ENCODE measurements at regions not wholly inside any gene's neighbourhood (a gene's known extent, or its start where the extent isn't known, plus 50 kb on each side); places are given as distances from the start of the nearest gene placed in this dataset.

GRCh38 chr1:98047171-98047570 is 126.3 kb upstream of the DPYD start:
- Histone ChIP-seq H3K4me1 (ENCODE audit: control insufficient read depth, low read depth, low read length) (peaks cover 10% of the 10 kb centered on the region), H3K9ac (ENCODE audit: low read length) (no peak overlapping the region), H3K27ac (ENCODE audit: low read length) (no peak overlapping the region), H3K4me3 (ENCODE audit: low read length) (no peak overlapping the region), H3K9me3 (ENCODE audit: control insufficient read depth, low read depth, low read length) (no peaks in the 10 kb centered on the region), H3K27me3 (ENCODE audit: control insufficient read depth, insufficient read depth, low read length) (peaks cover 93% of the 10 kb centered on the region), H3K36me3 (ENCODE audit: control insufficient read depth, low read depth, low read length) (no peaks in the 10 kb centered on the region)

DNA sequence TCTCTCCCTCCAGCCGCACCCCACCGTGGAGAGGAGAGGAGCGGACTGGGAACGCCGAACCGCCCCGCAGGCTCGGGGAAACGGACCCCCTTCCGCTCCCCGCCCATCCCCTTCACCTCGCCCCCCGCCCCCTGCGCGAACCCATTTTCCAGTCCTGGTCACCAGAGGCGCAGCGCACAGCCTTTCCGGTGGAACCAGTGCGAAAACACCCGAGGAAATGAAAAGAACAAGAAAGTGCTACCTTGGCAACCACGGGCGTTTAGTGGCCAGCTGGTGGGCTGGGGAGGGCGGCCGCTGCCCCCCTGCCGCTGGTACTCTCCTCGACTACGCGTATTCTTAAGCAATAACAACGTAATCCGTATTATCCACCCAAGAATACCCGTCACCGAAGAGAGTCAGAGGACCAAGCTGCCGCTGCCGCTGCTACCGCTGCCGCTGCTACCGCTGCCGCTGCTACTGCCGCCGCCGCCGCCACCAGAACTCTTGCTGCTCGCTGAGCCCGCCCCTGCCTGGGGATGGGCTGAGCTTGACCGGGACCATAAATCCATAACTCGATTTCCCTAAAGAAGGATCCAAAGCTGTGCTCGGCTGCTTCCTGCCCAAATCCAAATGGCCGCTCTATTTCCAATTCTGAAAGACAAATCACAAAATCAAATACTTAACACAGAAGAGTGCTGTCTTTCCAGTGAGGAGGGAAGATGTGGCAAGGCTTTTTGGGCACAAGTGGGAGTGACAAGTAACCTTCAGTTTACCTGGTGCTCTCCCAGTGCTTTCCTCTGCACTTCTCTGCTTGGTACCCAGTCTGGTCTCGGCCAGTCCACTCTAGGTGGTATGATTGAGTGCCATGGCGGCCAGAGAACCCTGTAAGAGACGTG is 125.2 kb upstream of the DPYD start:
- H3K9me3 ChIP-seq (ENCODE audit: control insufficient read depth, low read depth, low read length), result no peaks in the 10 kb centered on the region
- H3K27me3 ChIP-seq (ENCODE audit: control insufficient read depth, insufficient read depth, low read length), result peaks cover 81% of the 10 kb centered on the region
- peak overlapping the region; percentile 63 for H3K4me3 ChIP-seq (ENCODE audit: low read length)
- no peaks in the 10 kb centered on the region for H3K36me3 ChIP-seq (ENCODE audit: control insufficient read depth, low read depth, low read length)
- no peak overlapping the region for H3K27ac ChIP-seq (ENCODE audit: low read length)
- H3K9ac ChIP-seq (ENCODE audit: low read length), result no peak overlapping the region
- H3K4me1 ChIP-seq (ENCODE audit: control insufficient read depth, low read depth, low read length), result peaks cover 10% of the 10 kb centered on the region

GRCh38 chr1:98045211-98045766 is 124.5 kb upstream of the DPYD start:
- Histone ChIP-seq H3K36me3 (ENCODE audit: control insufficient read depth, low read depth, low read length) (no peaks in the 10 kb centered on the region), H3K9ac (ENCODE audit: low read length) (no peak overlapping the region), H3K9me3 (ENCODE audit: control insufficient read depth, low read depth, low read length) (no peaks in the 10 kb centered on the region), H3K4me3 (ENCODE audit: low read length) (peak overlapping the region; percentile 63), H3K27ac (ENCODE audit: low read length) (no peak overlapping the region), H3K4me1 (ENCODE audit: control insufficient read depth, low read depth, low read length) (peaks cover 10% of the 10 kb centered on the region), H3K27me3 (ENCODE audit: control insufficient read depth, insufficient read depth, low read length) (peaks cover 74% of the 10 kb centered on the region)

GRCh38 chr1:98044766-98045165 is 123.9 kb upstream of the DPYD start:
- H3K4me3 ChIP-seq (ENCODE audit: low read length), result peak overlapping the region; percentile 63
- H3K4me1 ChIP-seq (ENCODE audit: control insufficient read depth, low read depth, low read length), result peaks cover 10% of the 10 kb centered on the region
- H3K27me3 ChIP-seq (ENCODE audit: control insufficient read depth, insufficient read depth, low read length), result peaks cover 69% of the 10 kb centered on the region
- no peak overlapping the region for H3K27ac ChIP-seq (ENCODE audit: low read length)
- H3K9me3 ChIP-seq (ENCODE audit: control insufficient read depth, low read depth, low read length), result no peaks in the 10 kb centered on the region
- H3K36me3 ChIP-seq (ENCODE audit: control insufficient read depth, low read depth, low read length), result no peaks in the 10 kb centered on the region
- no peak overlapping the region for H3K9ac ChIP-seq (ENCODE audit: low read length)

GRCh38 chr1:98044071-98044697 is 123.3 kb upstream of the DPYD start:
- no peaks in the 10 kb centered on the region for H3K36me3 ChIP-seq (ENCODE audit: control insufficient read depth, low read depth, low read length)
- peaks cover 10% of the 10 kb centered on the region for H3K4me1 ChIP-seq (ENCODE audit: control insufficient read depth, low read depth, low read length)
- no peak overlapping the region for H3K27ac ChIP-seq (ENCODE audit: low read length)
- peak overlapping the region; percentile 63 for H3K4me3 ChIP-seq (ENCODE audit: low read length)
- H3K27me3 ChIP-seq (ENCODE audit: control insufficient read depth, insufficient read depth, low read length), result peaks cover 63% of the 10 kb centered on the region
- H3K9me3 ChIP-seq (ENCODE audit: control insufficient read depth, low read depth, low read length), result no peaks in the 10 kb centered on the region
- H3K9ac ChIP-seq (ENCODE audit: low read length), result no peak overlapping the region

- Histone ChIP-seq H3K9ac (ENCODE audit: low read length) (no peak overlapping the region), H3K4me1 (ENCODE audit: control insufficient read depth, low read depth, low read length) (no peaks in the 10 kb centered on the region), H3K27ac (ENCODE audit: low read length) (no peak overlapping the region)
Observed at GRCh38 chr1:98035602-98036002, 114.8 kb upstream of the DPYD start.

DNA sequence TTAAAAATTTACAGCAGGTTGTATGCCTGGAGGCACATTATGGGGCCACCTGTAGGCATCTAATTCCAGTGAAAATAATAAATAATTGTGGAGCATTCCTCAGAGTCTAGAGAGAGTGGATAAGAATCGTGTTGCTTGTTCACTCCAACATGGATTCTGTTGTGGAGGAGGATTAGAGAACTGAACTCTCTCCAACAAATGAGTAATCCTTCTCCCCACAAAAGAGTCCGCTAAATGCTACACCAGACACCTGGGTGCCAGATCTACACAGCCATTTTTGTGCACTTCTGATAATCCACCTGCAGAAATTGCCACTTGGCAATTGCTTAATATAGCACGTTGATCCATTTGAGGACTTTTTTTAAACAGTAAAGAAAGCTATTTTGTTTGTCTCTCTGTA is 113.7 kb upstream of the DPYD start:
- Histone ChIP-seq H3K9ac (ENCODE audit: low read length) (no peak overlapping the region), H3K36me3 (ENCODE audit: control insufficient read depth, low read depth, low read length) (no peaks in the 10 kb centered on the region), H3K4me3 (ENCODE audit: low read length) (no peak overlapping the region), H3K4me1 (ENCODE audit: control insufficient read depth, low read depth, low read length) (no peaks in the 10 kb centered on the region), H3K27ac (ENCODE audit: low read length) (no peak overlapping the region), H3K27me3 (ENCODE audit: control insufficient read depth, insufficient read depth, low read length) (no peaks in the 10 kb centered on the region), H3K9me3 (ENCODE audit: control insufficient read depth, low read depth, low read length) (no peaks in the 10 kb centered on the region)

More at GRCh38 chr1:98035602-98036002, 114.8 kb upstream of the DPYD start:
- H3K27me3 ChIP-seq (ENCODE audit: control insufficient read depth, insufficient read depth, low read length), result no peaks in the 10 kb centered on the region
- no peaks in the 10 kb centered on the region for H3K36me3 ChIP-seq (ENCODE audit: control insufficient read depth, low read depth, low read length)
- H3K4me3 ChIP-seq (ENCODE audit: low read length), result no peak overlapping the region
- H3K9me3 ChIP-seq (ENCODE audit: control insufficient read depth, low read depth, low read length), result no peaks in the 10 kb centered on the region

DNA sequence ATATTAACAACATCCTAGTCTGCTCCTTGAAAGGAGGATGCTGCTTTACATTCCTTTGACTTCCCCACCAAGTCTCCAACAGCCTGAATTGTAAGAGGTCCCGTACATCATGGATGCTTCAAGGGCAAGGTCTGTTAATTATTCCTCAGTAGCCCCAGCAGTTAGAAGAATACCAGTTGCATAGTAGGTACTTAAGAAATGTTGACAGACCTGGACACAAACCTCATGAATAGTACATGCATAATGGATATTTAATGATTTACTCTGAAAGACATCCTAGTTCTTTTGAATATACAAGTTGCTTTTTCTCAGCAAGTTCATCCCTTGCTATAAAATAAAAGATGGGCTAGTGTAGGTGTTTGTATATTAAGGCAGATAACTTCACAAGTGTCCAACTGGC is 112.1 kb upstream of the DPYD start:
- Histone ChIP-seq H3K9ac (ENCODE audit: low read length) (no peak overlapping the region), H3K36me3 (ENCODE audit: control insufficient read depth, low read depth, low read length) (no peaks in the 10 kb centered on the region), H3K4me3 (ENCODE audit: low read length) (no peak overlapping the region), H3K27me3 (ENCODE audit: control insufficient read depth, insufficient read depth, low read length) (no peaks in the 10 kb centered on the region), H3K27ac (ENCODE audit: low read length) (no peak overlapping the region), H3K4me1 (ENCODE audit: control insufficient read depth, low read depth, low read length) (no peaks in the 10 kb centered on the region), H3K9me3 (ENCODE audit: control insufficient read depth, low read depth, low read length) (no peaks in the 10 kb centered on the region)

GRCh38 chr1:98030976-98031375 is 110.1 kb upstream of the DPYD start:
- Histone ChIP-seq H3K27ac (ENCODE audit: low read length) (no peak overlapping the region), H3K9me3 (ENCODE audit: control insufficient read depth, low read depth, low read length) (no peaks in the 10 kb centered on the region), H3K27me3 (ENCODE audit: control insufficient read depth, insufficient read depth, low read length) (no peaks in the 10 kb centered on the region), H3K4me1 (ENCODE audit: control insufficient read depth, low read depth, low read length) (no peaks in the 10 kb centered on the region), H3K4me3 (ENCODE audit: low read length) (no peak overlapping the region), H3K36me3 (ENCODE audit: control insufficient read depth, low read depth, low read length) (no peaks in the 10 kb centered on the region), H3K9ac (ENCODE audit: low read length) (no peak overlapping the region)

GRCh38 chr1:98030483-98030882 is 109.6 kb upstream of the DPYD start:
- no peak overlapping the region for H3K9ac ChIP-seq (ENCODE audit: low read length)
- no peak overlapping the region for H3K27ac ChIP-seq (ENCODE audit: low read length)
- no peaks in the 10 kb centered on the region for H3K9me3 ChIP-seq (ENCODE audit: control insufficient read depth, low read depth, low read length)
- no peak overlapping the region for H3K4me3 ChIP-seq (ENCODE audit: low read length)
- H3K36me3 ChIP-seq (ENCODE audit: control insufficient read depth, low read depth, low read length), result no peaks in the 10 kb centered on the region
- H3K4me1 ChIP-seq (ENCODE audit: control insufficient read depth, low read depth, low read length), result no peaks in the 10 kb centered on the region
- no peaks in the 10 kb centered on the region for H3K27me3 ChIP-seq (ENCODE audit: control insufficient read depth, insufficient read depth, low read length)

GRCh38 chr1:98028800-98029199 is 108.0 kb upstream of the DPYD start:
- Histone ChIP-seq H3K4me1 (ENCODE audit: control insufficient read depth, low read depth, low read length) (no peaks in the 10 kb centered on the region), H3K9ac (ENCODE audit: low read length) (no peak overlapping the region), H3K4me3 (ENCODE audit: low read length) (no peak overlapping the region), H3K27me3 (ENCODE audit: control insufficient read depth, insufficient read depth, low read length) (no peaks in the 10 kb centered on the region), H3K27ac (ENCODE audit: low read length) (no peak overlapping the region), H3K9me3 (ENCODE audit: control insufficient read depth, low read depth, low read length) (no peaks in the 10 kb centered on the region), H3K36me3 (ENCODE audit: control insufficient read depth, low read depth, low read length) (no peaks in the 10 kb centered on the region)
